B cell (primary cell): ENCODE measurements at regions not wholly inside any gene's neighbourhood (a gene's known extent, or its start where the extent isn't known, plus 50 kb on each side); places are given as distances from the start of the nearest gene placed in this dataset.

Experiments used
- ATAC-seq: fragments of 200-7000 bp; cut with Tn5 transposase; one replicate; pipeline ENCODE4 v1.10.0; 2021; ENCODE audit warnings: low read depth, mild to moderate bottlenecking, moderate number of reproducible peaks, moderate library complexity
- CTCF ChIA-PET: fragments of 350-600 bp; sonication (Branson Sonifier 250); formaldehyde crosslinking; loops from one replicate; lab custom pipeline; 2021; ENCODE audit warnings: antibody characterized with exemption, inconsistent platforms; lab: Charles Lee
- POLR2A ChIA-PET: fragments of 350-600 bp; sonication (Branson Sonifier 250); formaldehyde crosslinking; loops from one replicate; lab custom pipeline; 2021; ENCODE audit warnings: antibody characterized with exemption; lab: Charles Lee
- DNase-seq: peaks from one replicate; pipeline ENCODE4 v3.0.0; 2013
- H2AFZ ChIP-seq: 2 replicates; pipeline ENCODE4 v1.6.1; 2012; ENCODE audit warnings: mild to moderate bottlenecking, low read depth, low read length; ENCODE audit not compliant: insufficient read depth, poor library complexity, severe bottlenecking
- H3K27ac ChIP-seq, 2 donors: 1 replicate in 1 of 2; 2 replicates in 1 of 2; pipeline ENCODE4 v1.5.1; 2012 to 2013; ENCODE audit warnings: low read length in 2 of 2, mild to moderate bottlenecking in 2 of 2, moderate library complexity in 1 of 2
- H3K27me3 ChIP-seq, 4 experiments: fragments of 200-600 bp in 1 of 4; sonication (generic) in 1 of 4; replicated peaks in 1 of 4; 1 replicate in 2 of 4; 2 replicates in 2 of 4; pipeline versions ENCODE4 v1.6.1 to v1.7.0; 2013 to 2016; ENCODE audit warnings: low read length in 3 of 4, mild to moderate bottlenecking in 2 of 4, mixed read lengths in 1 of 4, moderate library complexity in 1 of 4; ENCODE audit not compliant: insufficient read depth in 4 of 4, control insufficient read depth in 3 of 4; ENCODE audit errors: control extremely low read depth in 1 of 4
- H3K36me3 ChIP-seq, 2 experiments: replicated peaks in 1 of 2; 1 replicate in 1 of 2; 2 replicates in 1 of 2; pipeline versions ENCODE4 v1.6.1 to v1.7.1; 2013; ENCODE audit warnings: low read length in 1 of 2; ENCODE audit not compliant: insufficient read depth in 2 of 2, control insufficient read depth in 1 of 2; ENCODE audit errors: control extremely low read depth in 1 of 2, extremely low read depth in 1 of 2
- H3K4me1 ChIP-seq, 2 donors: fragments of 200-600 bp in 1 of 2; sonication (generic) in 1 of 2; 1 replicate in 1 of 2; 2 replicates in 1 of 2; pipeline versions ENCODE4 v1.5.1 to v1.6.1; 2013 to 2017; ENCODE audit warnings: low read length in 2 of 2; ENCODE audit not compliant: control insufficient read depth in 2 of 2, insufficient read depth in 2 of 2
- H3K4me2 ChIP-seq: replicated peaks from 2 replicates; pipeline ENCODE3; 2012; ENCODE audit warnings: mild to moderate bottlenecking, low read depth, low read length; ENCODE audit not compliant: poor library complexity, severe bottlenecking
- H3K4me3 ChIP-seq, 5 experiments: fragments of 200-600 bp in 1 of 5; sonication (generic) in 1 of 5; 1 replicate in 3 of 5; 2 replicates in 2 of 5; pipeline versions ENCODE4 v1.5.1 to v1.7.0; 2011 to 2016; ENCODE audit warnings: low read length in 4 of 5, mild to moderate bottlenecking in 4 of 5, low read depth in 2 of 5, control low read depth in 1 of 5, moderate library complexity in 1 of 5; ENCODE audit not compliant: insufficient read depth in 1 of 5; ENCODE audit errors: control extremely low read depth in 1 of 5, extremely low read depth in 1 of 5
- H3K79me2 ChIP-seq: fragments of 200-600 bp; sonication (generic); one replicate; pipeline ENCODE4 v1.6.0; 2016; ENCODE audit warnings: low read length; ENCODE audit not compliant: control insufficient read depth, insufficient read depth
- H3K9ac ChIP-seq: fragments of 200-600 bp; sonication (generic); 2 replicates; pipeline ENCODE4 v1.6.1; 2017; ENCODE audit warnings: mild to moderate bottlenecking, low read length, moderate library complexity
- H3K9me3 ChIP-seq, 3 donors: one replicate each; pipeline versions ENCODE4 v1.6.1 to v1.7.1; 2013; ENCODE audit warnings: low read length in 2 of 3; ENCODE audit not compliant: control insufficient read depth in 2 of 3, insufficient read depth in 1 of 3; ENCODE audit errors: control extremely low read depth in 1 of 3
- H4K20me1 ChIP-seq: 2 replicates; pipeline ENCODE4 v1.6.0; 2012; ENCODE audit warnings: mild to moderate bottlenecking, low read length; ENCODE audit not compliant: insufficient read depth, control insufficient read depth, poor library complexity, severe bottlenecking
- H3K27ac Mint-ChIP-seq: one replicate; pipeline ENCODE4 v1.8.0; 2021; ENCODE audit warnings: mixed read lengths
- H3K27me3 Mint-ChIP-seq: one replicate; pipeline ENCODE4 v1.8.0; 2021; ENCODE audit warnings: mixed read lengths
- H3K4me1 Mint-ChIP-seq: one replicate; pipeline ENCODE4 v1.8.0; 2021; ENCODE audit warnings: mixed read lengths
- H3K4me3 Mint-ChIP-seq: one replicate; pipeline ENCODE4 v1.8.0; 2021; ENCODE audit warnings: mixed read lengths
- H3K9me3 Mint-ChIP-seq: one replicate; pipeline ENCODE4 v1.8.0; 2022; ENCODE audit warnings: mixed read lengths; ENCODE audit not compliant: insufficient read depth
- EZH2 ChIP-seq: IDR thresholded peaks from 2 replicates; pipeline ENCODE4 v1.6.1; 2012; ENCODE audit warnings: borderline replicate concordance, low read depth, mild to moderate bottlenecking, moderate library complexity, low read length; ENCODE audit not compliant: insufficient read depth, poor library complexity, severe bottlenecking
- WGBS: methylation state at CpG from one replicate; pipeline ENCODE4 v1.1.5; 2013; ENCODE audit warnings: missing lambda C conversion rate; ENCODE audit not compliant: insufficient coverage; 5-methylcytosine and 5-hydroxymethylcytosine counted together
- intact Hi-C: fragments of 100-400 bp; cut with micrococcal nuclease; formaldehyde crosslinking; loops from one replicate; pipeline ENCODE4 v1.10.0; 2022
- TF ChIP-seq, protein P1 (sequence below): fragments of 200-600 bp; IDR thresholded peaks from one replicate; pipeline ENCODE4 v1.8.0; 2022; ENCODE audit warnings: antibody characterized with exemption, mild to moderate bottlenecking

- peaks cover 0 to 5% (median 0%) of the 10 kb centered on the region in 3 donors for H3K9me3 ChIP-seq
- Mint-ChIP-seq H3K4me3 (no peak overlapping the region), H3K4me1 (no peaks in the 10 kb centered on the region), H3K9me3 (peaks cover 6% of the 10 kb centered on the region), H3K27ac (no peak overlapping the region), H3K27me3 (no peaks in the 10 kb centered on the region)
- intact Hi-C loops, result no loop called here
- ATAC-seq (no peak), DNase-seq (no peak)
- no peak overlapping the region for H3K9ac ChIP-seq
- H3K27ac ChIP-seq, result no peak overlapping the region
- no peaks in the 10 kb centered on the region for H3K36me3 ChIP-seq
- no peaks in the 10 kb centered on the region for H3K27me3 ChIP-seq
- H3K79me2 ChIP-seq, result no peaks in the 10 kb centered on the region
- H3K4me2 ChIP-seq, result no peak overlapping the region
- H3K4me3 ChIP-seq, result no peak overlapping the region
- ChIA-PET POLR2A (no interaction called here), CTCF (no interaction called here)
- no peaks in the 10 kb centered on the region for H4K20me1 ChIP-seq
- 60% methylated on average over 1 of the region's 5 CpGs for WGBS
- no peaks in the 10 kb centered on the region for H3K4me1 ChIP-seq
- TF ChIP-seq EZH2, result no peak
- TF ChIP-seq, protein P1, sequence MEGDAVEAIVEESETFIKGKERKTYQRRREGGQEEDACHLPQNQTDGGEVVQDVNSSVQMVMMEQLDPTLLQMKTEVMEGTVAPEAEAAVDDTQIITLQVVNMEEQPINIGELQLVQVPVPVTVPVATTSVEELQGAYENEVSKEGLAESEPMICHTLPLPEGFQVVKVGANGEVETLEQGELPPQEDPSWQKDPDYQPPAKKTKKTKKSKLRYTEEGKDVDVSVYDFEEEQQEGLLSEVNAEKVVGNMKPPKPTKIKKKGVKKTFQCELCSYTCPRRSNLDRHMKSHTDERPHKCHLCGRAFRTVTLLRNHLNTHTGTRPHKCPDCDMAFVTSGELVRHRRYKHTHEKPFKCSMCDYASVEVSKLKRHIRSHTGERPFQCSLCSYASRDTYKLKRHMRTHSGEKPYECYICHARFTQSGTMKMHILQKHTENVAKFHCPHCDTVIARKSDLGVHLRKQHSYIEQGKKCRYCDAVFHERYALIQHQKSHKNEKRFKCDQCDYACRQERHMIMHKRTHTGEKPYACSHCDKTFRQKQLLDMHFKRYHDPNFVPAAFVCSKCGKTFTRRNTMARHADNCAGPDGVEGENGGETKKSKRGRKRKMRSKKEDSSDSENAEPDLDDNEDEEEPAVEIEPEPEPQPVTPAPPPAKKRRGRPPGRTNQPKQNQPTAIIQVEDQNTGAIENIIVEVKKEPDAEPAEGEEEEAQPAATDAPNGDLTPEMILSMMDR, result no peak
- no peak overlapping the region for H2AFZ ChIP-seq
Measured at GRCh38 chr14:87391066-87391465, 601.9 kb downstream of the GALC start.

DNA sequence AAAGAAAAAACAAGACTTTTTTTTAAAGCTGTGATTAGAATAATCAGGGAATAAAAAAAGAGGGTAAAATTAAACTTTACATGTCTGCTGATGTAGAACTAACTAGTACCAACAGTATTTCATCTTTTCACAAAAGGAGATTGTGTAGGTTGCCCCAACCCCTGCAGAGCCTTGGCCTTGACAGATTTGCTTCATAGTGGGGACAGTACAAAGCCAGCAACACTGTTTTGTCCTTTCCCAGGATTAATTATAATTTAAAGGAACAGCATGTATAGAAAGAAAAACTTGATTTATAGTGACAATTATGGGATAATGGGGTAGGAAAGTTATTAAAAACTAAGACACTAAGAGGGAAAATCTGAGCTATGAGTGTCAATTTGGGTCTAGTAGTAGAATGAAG, 604.0 kb downstream of the GALC start:
- Mint-ChIP-seq H3K27me3 (no peaks in the 10 kb centered on the region), H3K4me3 (no peak overlapping the region), H3K9me3 (peaks cover 2% of the 10 kb centered on the region), H3K27ac (no peak overlapping the region), H3K4me1 (no peaks in the 10 kb centered on the region)
- H4K20me1 ChIP-seq, result no peaks in the 10 kb centered on the region
- H3K4me2 ChIP-seq, result no peak overlapping the region
- no peaks in the 10 kb centered on the region for H3K27me3 ChIP-seq
- intact Hi-C loops, result no loop called here
- ChIA-PET POLR2A (no interaction called here), CTCF (no interaction called here)
- no peak overlapping the region for H2AFZ ChIP-seq
- ATAC-seq (no peak), DNase-seq (no peak)
- H3K27ac ChIP-seq, result no peak overlapping the region
- peaks cover 0 to 8% (median 0%) of the 10 kb centered on the region in 3 donors for H3K9me3 ChIP-seq
- no peaks in the 10 kb centered on the region for H3K4me1 ChIP-seq
- H3K79me2 ChIP-seq, result no peaks in the 10 kb centered on the region
- H3K9ac ChIP-seq, result no peak overlapping the region
- no peak for TF ChIP-seq EZH2
- TF ChIP-seq, protein P1, result no peak
- no peak overlapping the region for H3K4me3 ChIP-seq
- no peaks in the 10 kb centered on the region for H3K36me3 ChIP-seq
